Skeletal muscle tissue (tissue), 3 donors: ENCODE measurements at regions not wholly inside any gene's neighbourhood (a gene's known extent, or its start where the extent isn't known, plus 50 kb on each side); places are given as distances from the start of the nearest gene placed in this dataset.
"Not testable (repeated sequence)": the region's sequence is repeated elsewhere in the genome, so short reads cannot be mapped to it uniquely, and the experiment has no call there.

Experiments used
- H3K27ac ChIP-seq: one replicate; pipeline ENCODE4 v1.7.0; 2013; ENCODE audit warnings: mild to moderate bottlenecking, low read depth, low read length, inconsistent platforms
- H3K27me3 ChIP-seq, 3 donors: one replicate each; pipeline ENCODE4 v1.7.0; 2013; ENCODE audit warnings: low read length in 3 of 3; ENCODE audit not compliant: control insufficient read depth in 3 of 3, insufficient read depth in 3 of 3
- H3K36me3 ChIP-seq, 3 donors: one replicate each; pipeline ENCODE4 v1.7.0; 2013; ENCODE audit warnings: low read length in 3 of 3; ENCODE audit not compliant: control insufficient read depth in 3 of 3, insufficient read depth in 3 of 3
- H3K4me1 ChIP-seq, 3 donors: one replicate each; pipeline ENCODE4 v1.7.0; 2013; ENCODE audit warnings: low read length in 3 of 3, mild to moderate bottlenecking in 3 of 3; ENCODE audit not compliant: control insufficient read depth in 3 of 3, insufficient read depth in 3 of 3
- H3K4me3 ChIP-seq, 3 donors: one replicate each; pipeline ENCODE4 v1.7.0; 2013; ENCODE audit warnings: low read length in 3 of 3
- H3K9ac ChIP-seq, 3 donors: one replicate each; pipeline ENCODE4 v1.7.0; 2013; ENCODE audit warnings: low read length in 3 of 3, mild to moderate bottlenecking in 3 of 3, moderate library complexity in 2 of 3, low read depth in 1 of 3
- H3K9me3 ChIP-seq, 3 donors: one replicate each; pipeline ENCODE4 v1.7.0; 2013; ENCODE audit warnings: low read length in 3 of 3; ENCODE audit not compliant: control insufficient read depth in 3 of 3
- donor health status: Osteomylitis.

DNA sequence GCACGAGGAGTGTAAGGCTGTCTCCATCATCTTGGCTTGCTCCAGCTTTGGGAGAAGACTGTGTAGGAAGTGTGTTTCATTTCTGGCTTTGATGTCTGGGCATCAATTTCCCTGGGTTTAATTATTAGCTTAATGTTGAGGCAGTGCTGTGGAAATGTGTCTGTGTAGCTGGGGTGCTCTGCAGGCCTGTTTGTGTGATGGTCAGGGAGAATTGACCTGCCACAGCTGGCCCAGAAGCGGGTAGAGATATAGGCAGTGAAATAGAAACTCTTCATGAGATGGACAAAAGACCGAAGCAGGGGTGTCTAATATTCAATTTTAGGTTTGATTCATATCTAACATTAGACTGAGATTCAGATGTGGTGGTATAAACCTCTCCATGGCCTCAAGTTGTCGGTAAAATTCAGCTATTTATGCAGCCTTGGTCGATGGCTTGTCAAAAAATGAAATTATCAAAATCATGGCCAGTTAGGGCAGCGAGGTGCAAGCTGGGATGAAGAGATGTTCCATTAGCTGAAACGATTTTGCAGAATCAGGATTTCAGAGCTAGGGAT, 95.3 kb upstream of the SNX9 start:
- Histone ChIP-seq H3K4me1 (peaks cover 0 to 10% (median 0%) of the 10 kb centered on the region in 3 donors), H3K27ac (peak overlapping the region; percentile 25), H3K36me3 (no peaks in the 10 kb centered on the region), H3K9me3 (peaks cover 0 to 5% (median 5%) of the 10 kb centered on the region in 3 donors), H3K4me3 (no peak overlapping the region), H3K9ac (no peak overlapping the region), H3K27me3 (no peaks in the 10 kb centered on the region)

GRCh38 chr6:157728183-157728881, 94.7 kb upstream of the SNX9 start:
- Histone ChIP-seq H3K27me3 (no peaks in the 10 kb centered on the region), H3K4me3 (no peak overlapping the region), H3K9me3 (peaks cover 0 to 5% (median 5%) of the 10 kb centered on the region in 3 donors), H3K27ac (no peak overlapping the region), H3K9ac (no peak overlapping the region), H3K36me3 (no peaks in the 10 kb centered on the region), H3K4me1 (peaks cover 0 to 10% (median 0%) of the 10 kb centered on the region in 3 donors)

GRCh38 chr6:157731221-157731620, 91.8 kb upstream of the SNX9 start:
- H3K4me3 ChIP-seq, result no peak overlapping the region
- H3K27ac ChIP-seq, result no peak overlapping the region
- no peaks in the 10 kb centered on the region for H3K9me3 ChIP-seq
- no peak overlapping the region for H3K9ac ChIP-seq
- H3K36me3 ChIP-seq, result no peaks in the 10 kb centered on the region
- H3K27me3 ChIP-seq, result no peaks in the 10 kb centered on the region
- peaks cover 0 to 10% (median 0%) of the 10 kb centered on the region in 3 donors for H3K4me1 ChIP-seq

GRCh38 chr6:157732007-157732406, 91.0 kb upstream of the SNX9 start:
- Histone ChIP-seq H3K9ac (no peak overlapping the region), H3K4me3 (no peak overlapping the region), H3K27me3 (no peaks in the 10 kb centered on the region), H3K36me3 (no peaks in the 10 kb centered on the region), H3K4me1 (peaks cover 0 to 8% (median 0%) of the 10 kb centered on the region in 3 donors), H3K9me3 (no peaks in the 10 kb centered on the region), H3K27ac (no peak overlapping the region)

DNA sequence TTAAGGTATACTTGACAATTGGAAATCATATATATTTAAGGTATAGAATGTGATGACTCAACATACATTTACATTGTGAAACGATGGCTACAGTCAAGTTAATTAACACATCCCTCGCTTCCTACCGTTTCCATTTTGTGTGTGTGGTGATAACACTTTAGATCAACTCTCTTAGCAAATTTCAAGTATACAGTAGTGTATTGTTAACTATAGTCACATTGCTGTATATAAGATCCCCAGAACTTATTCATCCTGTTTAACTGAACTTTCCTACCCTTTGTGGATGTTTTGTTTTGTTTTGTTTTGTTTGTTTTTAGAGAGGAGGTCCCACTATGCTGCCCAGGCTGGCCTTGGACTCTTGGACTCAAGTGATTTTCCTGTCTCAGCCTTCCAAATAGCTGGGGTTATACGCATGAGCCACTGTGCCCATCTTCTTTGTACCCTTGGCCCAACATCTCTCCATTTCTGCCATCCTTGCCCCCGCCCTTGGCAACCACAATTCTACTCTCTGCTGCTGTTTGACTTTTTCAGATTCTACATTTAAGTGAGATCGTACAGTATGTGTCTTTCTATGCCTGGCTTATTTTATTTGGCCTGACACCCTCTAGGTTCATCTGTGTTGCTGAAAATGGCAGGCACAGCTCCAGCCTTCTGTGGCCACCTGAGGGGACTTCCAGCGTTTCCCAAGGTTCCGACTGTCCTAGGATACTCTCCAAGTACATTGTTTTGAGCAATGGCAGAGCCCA, 90.5 kb upstream of the SNX9 start:
- H3K4me3 ChIP-seq, result no peak overlapping the region
- H3K9ac ChIP-seq, result no peak overlapping the region
- no peaks in the 10 kb centered on the region for H3K27me3 ChIP-seq
- H3K4me1 ChIP-seq, result peaks cover 0 to 2% (median 0%) of the 10 kb centered on the region in 3 donors
- no peaks in the 10 kb centered on the region for H3K36me3 ChIP-seq
- no peaks in the 10 kb centered on the region for H3K9me3 ChIP-seq
- no peak overlapping the region for H3K27ac ChIP-seq

DNA sequence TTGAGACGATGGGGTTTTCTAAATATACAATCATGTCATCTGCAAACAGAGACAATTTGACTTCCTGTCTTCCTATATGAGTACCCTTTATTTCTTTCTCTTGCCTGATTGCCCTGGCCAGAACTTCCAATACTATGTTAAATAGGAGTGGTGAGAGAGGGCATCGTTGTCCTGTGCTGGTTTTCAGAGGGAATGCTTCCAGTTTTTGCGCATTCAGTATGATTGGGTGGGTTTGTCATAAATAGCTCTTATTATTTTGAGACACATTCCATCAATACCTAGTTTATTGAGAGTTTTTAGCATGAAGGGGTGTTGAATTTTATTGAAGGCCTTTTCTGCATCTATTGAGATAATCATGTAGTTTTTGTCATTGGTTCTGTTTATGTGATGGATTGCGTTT, 86.5 kb upstream of the SNX9 start:
- not testable (repeated sequence) for H3K9me3 ChIP-seq, H3K4me1 ChIP-seq, H3K36me3 ChIP-seq, H3K9ac ChIP-seq, H3K4me3 ChIP-seq, H3K27ac ChIP-seq, H3K27me3 ChIP-seq

DNA sequence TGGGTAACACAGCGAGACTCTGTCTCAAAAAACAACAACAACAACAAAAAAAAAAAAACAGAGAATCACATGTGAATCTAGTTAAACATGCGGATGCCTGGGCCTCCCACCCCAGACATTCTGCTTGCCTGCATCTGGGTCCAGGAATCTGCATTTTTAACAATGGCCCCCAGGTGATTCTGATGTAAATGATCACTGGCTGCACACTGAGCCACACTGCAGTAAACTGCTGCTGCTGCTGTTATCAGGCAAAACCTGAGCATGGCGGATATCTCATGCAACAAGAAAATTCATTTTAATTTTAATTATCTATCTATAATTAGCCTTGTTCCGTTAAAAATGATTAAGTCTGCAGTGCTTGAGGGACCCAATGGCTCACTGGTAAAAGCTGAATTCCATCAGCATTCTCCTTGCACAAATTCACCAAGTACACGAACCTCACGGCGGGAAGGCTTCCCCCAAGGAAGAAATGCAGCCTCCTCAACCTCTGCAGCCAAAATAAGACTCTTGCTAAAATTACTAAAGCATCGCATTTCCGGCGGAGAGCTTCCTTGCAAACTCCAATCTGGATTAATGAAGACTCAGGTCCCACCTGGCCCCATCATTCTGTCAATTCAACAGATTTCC, 81.6 kb upstream of the SNX9 start:
- H3K9ac ChIP-seq, result no peak overlapping the region
- H3K4me1 ChIP-seq, result peaks cover 2 to 13% (median 6%) of the 10 kb centered on the region in 3 donors
- peak overlapping the region; percentile 56 for H3K27ac ChIP-seq
- no peaks in the 10 kb centered on the region for H3K27me3 ChIP-seq
- H3K36me3 ChIP-seq, result no peaks in the 10 kb centered on the region
- H3K9me3 ChIP-seq, result no peaks in the 10 kb centered on the region
- no peak overlapping the region for H3K4me3 ChIP-seq

GRCh38 chr6:157741948-157742556, 81.0 kb upstream of the SNX9 start:
- no peaks in the 10 kb centered on the region for H3K9me3 ChIP-seq
- peaks cover 2 to 13% (median 6%) of the 10 kb centered on the region in 3 donors for H3K4me1 ChIP-seq
- H3K27ac ChIP-seq, result peak overlapping the region; percentile 56
- no peaks in the 10 kb centered on the region for H3K27me3 ChIP-seq
- no peaks in the 10 kb centered on the region for H3K36me3 ChIP-seq
- no peak overlapping the region for H3K4me3 ChIP-seq
- no peak overlapping the region for H3K9ac ChIP-seq

DNA sequence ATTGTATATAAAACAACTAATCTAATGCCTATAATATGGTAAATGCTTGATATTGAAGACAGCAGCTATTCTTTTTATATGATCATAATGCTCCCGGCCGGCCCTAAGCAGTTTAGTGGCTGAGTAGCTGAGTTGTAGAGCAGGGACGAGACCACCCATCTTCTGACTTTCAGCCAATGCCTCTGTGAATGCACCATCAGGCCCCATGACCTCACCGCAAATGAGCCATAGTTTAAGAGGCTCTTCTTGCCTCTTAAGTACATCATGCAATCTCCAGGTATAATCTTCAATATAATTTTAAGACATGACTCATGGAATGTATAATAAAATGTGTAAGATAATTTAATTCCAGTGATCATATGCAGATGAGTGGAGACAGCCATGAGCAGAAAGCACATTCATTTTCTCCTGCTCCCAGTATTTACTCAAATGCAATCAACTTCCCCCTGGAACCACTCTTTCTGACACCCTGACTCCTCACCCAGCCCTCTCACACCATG, 78.9 kb upstream of the SNX9 start:
- Histone ChIP-seq H3K9ac (no peak overlapping the region), H3K4me3 (no peak overlapping the region), H3K9me3 (no peaks in the 10 kb centered on the region), H3K27ac (no peak overlapping the region), H3K27me3 (no peaks in the 10 kb centered on the region), H3K4me1 (peaks cover 2 to 13% (median 6%) of the 10 kb centered on the region in 3 donors), H3K36me3 (no peaks in the 10 kb centered on the region)
